Activated CD4-positive, alpha-beta memory T cell treated with anti-CD3 and anti-CD28 coated beads, Interleukin-2, amount 10 ng/mL, durations not matched to agents 7 days and 5 days (primary cell): ENCODE measurements at regions not wholly inside any gene's neighbourhood (a gene's known extent, or its start where the extent isn't known, plus 50 kb on each side); places are given as distances from the start of the nearest gene placed in this dataset.

Experiments
- CTCF ChIA-PET: fragments of 350-600 bp; sonication (Branson Sonifier 250); formaldehyde crosslinking; loops from one replicate; lab custom pipeline; 2021; ENCODE audit warnings: antibody characterized with exemption, inconsistent platforms; lab: Charles Lee
- POLR2A ChIA-PET: fragments of 350-600 bp; sonication (Branson Sonifier 250); formaldehyde crosslinking; loops from one replicate; lab custom pipeline; 2021; ENCODE audit warnings: antibody characterized with exemption; lab: Charles Lee
- DNase-seq: peaks from one replicate; pipeline ENCODE4 v3.0.0-alpha.2; 2020
- H3K27ac Mint-ChIP-seq: one replicate; pipeline ENCODE4 v1.8.0; 2021; ENCODE audit warnings: mild to moderate bottlenecking, mixed read lengths
- H3K27me3 Mint-ChIP-seq: one replicate; pipeline ENCODE4 v1.8.0; 2021; ENCODE audit warnings: mixed read lengths
- H3K36me3 Mint-ChIP-seq: one replicate; pipeline ENCODE4 v1.8.0; 2021; ENCODE audit warnings: low read depth, mixed read lengths
- H3K4me1 Mint-ChIP-seq: one replicate; pipeline ENCODE4 v1.8.0; 2021; ENCODE audit warnings: mixed read lengths
- H3K4me3 Mint-ChIP-seq: one replicate; pipeline ENCODE4 v1.8.0; 2021; ENCODE audit warnings: mild to moderate bottlenecking, mixed read lengths
- H3K9me3 Mint-ChIP-seq: one replicate; pipeline ENCODE4 v1.8.0; 2021; ENCODE audit warnings: mixed read lengths

DNA sequence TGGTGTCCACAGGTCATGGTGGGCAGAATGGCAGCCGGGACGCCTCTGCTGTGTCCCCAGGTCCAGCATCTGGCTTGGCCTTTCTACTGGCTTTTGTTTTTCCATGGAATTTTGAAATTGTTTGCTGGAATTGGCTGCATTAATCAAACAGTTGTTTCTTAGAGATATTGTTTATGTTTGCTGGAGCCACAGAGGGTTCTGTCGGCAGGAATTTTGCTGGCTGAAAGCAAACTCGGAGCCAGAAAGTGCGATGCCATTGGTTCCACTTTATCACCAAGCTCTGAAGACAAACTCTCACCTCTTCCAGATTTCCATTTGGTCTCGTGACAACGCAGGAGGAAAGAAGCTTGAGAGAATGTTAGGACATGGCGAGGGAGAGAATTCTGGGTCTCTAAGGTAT is 199.2 kb upstream of the COPS8 start:
- no peaks in the 10 kb centered on the region for H3K9me3 Mint-ChIP-seq
- POLR2A ChIA-PET, result no interaction called here
- CTCF ChIA-PET, result no interaction called here
- no peak overlapping the region for H3K4me3 Mint-ChIP-seq
- no peak for DNase-seq
- H3K27me3 Mint-ChIP-seq, result peaks cover 2% of the 10 kb centered on the region
- H3K36me3 Mint-ChIP-seq, result no peaks in the 10 kb centered on the region
- no peak overlapping the region for H3K27ac Mint-ChIP-seq
- no peaks in the 10 kb centered on the region for H3K4me1 Mint-ChIP-seq

DNA sequence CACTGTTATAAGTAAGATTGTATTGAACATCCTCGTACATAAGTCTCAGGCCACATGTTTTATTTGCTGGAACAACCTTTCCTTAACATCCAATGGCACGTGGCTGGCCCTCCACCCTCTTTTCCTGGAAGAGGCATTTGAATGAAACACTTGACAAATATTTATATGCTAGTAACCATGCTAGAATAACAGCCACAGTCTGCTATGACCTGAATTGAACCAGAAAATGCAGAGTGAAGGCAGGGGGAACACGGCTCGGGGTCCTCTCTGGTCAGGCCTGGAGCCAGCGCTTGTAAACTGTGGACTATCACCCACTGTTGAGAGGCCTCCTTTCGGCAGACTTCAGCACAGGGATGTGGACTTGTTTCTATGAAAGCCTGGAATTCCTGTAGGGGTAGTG is 198.2 kb upstream of the COPS8 start:
- no peaks in the 10 kb centered on the region for H3K36me3 Mint-ChIP-seq
- H3K27ac Mint-ChIP-seq, result no peak overlapping the region
- ChIA-PET POLR2A (no interaction called here), CTCF (no interaction called here)
- no peak overlapping the region for H3K4me3 Mint-ChIP-seq
- no peak for DNase-seq
- peaks cover 2% of the 10 kb centered on the region for H3K27me3 Mint-ChIP-seq
- no peaks in the 10 kb centered on the region for H3K4me1 Mint-ChIP-seq
- no peaks in the 10 kb centered on the region for H3K9me3 Mint-ChIP-seq

DNA sequence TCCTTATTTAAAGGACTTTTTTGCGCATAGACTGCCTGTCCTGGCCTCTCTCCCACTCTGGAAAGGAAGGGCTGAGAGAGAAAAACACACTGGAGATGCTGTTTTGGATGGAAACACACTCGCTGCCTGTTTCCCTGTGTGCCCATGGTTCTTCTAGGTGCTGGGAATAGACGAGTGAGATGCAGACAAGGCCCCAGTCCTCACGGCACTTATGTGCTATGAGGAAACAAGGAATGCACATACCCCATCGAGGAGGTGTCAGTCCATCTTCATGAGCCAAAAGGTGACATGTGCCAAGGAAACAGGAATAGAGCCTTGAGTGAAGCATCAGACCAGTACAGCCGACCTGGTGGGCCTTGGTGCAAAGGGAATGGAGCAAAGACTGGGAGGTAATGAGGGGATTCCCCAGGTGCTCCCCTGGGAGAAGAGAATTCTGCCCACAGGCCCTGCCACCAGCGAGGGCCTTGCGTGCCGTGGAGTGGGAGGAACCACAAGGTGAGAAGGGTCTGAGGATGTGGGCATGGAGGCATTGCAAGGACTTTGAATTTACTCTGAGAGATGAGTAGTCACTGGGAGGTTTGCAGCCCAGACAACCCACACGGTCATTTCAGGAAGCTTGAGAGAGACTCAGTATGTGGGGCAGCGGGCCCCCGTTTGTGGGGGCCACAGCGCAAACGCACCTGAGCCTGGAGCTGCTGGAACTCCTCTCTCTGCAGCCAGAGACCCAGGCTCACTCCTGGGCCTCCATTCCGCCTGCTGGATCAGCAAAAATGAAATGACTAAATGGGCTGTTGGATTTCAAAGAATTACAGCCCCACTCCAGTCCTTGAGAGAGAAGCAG is 197.5 kb upstream of the COPS8 start:
- no peak for DNase-seq
- peaks cover 5% of the 10 kb centered on the region for H3K27me3 Mint-ChIP-seq
- H3K4me3 Mint-ChIP-seq, result no peak overlapping the region
- no peaks in the 10 kb centered on the region for H3K36me3 Mint-ChIP-seq
- POLR2A ChIA-PET, result no interaction called here
- CTCF ChIA-PET, result no interaction called here
- H3K4me1 Mint-ChIP-seq, result no peaks in the 10 kb centered on the region
- no peak overlapping the region for H3K27ac Mint-ChIP-seq
- no peaks in the 10 kb centered on the region for H3K9me3 Mint-ChIP-seq

DNA sequence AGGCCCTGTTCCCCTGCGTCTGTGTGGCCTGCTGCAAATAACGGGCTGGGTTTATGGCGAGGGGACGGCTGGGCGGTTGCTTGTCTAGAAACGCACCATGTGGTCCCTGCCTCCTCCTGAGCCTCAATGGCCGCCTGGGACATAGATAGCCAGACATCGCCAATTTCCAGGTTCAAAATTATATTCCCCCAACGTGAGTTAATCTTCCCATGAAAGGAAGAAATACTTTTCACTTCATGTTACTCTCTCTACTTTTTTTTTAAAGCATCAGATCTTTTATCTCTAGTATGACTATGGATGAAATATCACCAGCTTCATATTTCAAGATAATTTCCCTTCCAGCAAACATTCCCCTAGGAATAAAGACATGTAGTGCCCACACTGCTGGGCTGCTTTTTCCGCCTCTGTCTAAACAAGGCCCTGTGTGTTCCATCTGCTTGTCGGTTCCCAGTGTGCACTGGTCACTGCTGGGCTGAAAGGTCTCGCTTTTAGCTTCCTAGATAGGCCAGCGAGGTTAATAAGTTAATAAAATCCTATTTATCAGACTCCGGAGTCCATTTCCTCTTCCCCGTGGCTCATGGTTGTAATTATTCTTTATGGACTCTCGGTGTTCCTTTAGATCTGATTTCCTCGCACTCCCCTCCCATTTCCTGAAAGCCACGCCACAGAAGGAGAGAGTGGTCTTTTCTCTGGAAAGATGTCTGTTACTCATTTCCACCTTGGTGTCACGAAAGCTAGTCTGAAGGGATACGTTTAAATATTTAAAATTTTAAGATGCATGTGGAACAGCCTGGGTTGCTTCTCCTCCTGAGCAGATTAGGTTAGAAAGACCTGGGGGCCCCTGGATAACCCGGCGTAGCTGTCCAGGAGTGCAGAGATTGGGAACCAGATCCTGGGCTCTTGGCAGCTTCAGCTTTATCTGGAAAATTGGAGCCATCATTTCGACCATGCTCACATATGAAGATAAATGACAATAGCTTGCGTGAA is 196.6 kb upstream of the COPS8 start:
- no peak for DNase-seq
- ChIA-PET CTCF (no interaction called here), POLR2A (no interaction called here)
- H3K36me3 Mint-ChIP-seq, result no peaks in the 10 kb centered on the region
- no peak overlapping the region for H3K4me3 Mint-ChIP-seq
- no peaks in the 10 kb centered on the region for H3K9me3 Mint-ChIP-seq
- H3K27me3 Mint-ChIP-seq, result peaks cover 6% of the 10 kb centered on the region
- H3K27ac Mint-ChIP-seq, result no peak overlapping the region
- no peaks in the 10 kb centered on the region for H3K4me1 Mint-ChIP-seq

DNA sequence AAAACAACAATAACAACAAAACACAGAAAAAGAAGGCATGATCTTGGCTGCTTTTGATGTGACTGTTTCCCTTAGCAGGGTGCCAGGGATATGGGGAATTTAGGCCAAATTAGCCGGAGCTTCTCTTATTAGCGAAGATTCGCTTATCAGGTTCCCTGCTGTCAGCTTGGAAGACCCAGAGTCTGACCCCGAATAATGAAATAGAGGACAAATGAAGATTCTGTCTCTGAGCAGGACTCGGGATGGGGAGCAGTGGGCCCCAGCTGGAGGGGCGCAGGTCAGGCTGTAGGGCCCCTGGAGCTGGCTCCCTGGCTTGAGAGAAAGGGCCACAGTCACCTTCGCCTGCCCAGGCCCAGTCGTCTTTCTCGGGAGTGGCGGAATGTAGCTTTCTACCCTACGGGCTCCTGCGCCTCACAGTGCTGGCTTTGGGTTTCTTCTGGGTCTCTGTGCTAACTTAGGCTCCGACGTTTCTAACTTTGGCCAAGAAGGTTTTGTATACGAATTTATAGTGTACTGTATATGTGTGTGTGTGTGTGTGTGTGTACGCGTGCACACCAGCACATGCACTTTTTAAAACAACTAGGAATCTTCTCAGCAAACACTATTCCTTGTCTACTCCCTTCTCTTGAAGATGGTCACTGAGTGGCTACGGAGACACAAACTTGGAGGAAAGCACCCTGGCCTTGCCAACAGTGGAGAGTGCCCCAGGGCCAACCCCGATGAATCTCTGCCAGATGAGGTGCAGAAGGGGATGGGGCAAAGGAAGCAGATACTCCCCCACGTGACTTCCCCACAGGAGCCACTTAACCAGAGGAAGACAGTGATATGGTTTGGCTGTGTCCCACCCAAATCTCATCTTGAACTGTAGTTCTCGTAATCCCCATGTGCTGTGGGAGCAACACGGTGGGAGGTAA is 195.6 kb upstream of the COPS8 start:
- CTCF ChIA-PET, result no interaction called here
- DNase-seq, result no peak

DNA sequence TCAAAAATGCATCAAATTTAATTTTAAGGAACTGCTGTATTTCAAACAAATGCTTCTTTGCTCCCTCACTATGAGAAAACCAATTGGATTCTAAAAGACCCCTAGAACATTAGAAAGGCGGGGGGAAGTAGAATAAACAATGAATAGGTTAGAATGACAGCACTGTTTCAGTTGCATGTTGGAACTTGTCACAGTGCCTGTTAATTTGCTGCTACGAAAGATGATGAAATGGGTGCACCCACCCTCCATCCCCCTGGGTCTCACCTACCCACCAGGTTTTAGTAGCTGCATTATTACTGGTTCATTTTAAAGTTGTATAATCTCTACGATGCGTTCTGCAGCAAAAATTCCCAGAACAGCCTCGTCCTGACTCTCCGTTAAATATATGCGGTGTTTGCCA is 193.0 kb upstream of the COPS8 start:
- no peaks in the 10 kb centered on the region for H3K9me3 Mint-ChIP-seq
- ChIA-PET POLR2A (no interaction called here), CTCF (no interaction called here)
- no peak overlapping the region for H3K27ac Mint-ChIP-seq
- peaks cover 5% of the 10 kb centered on the region for H3K27me3 Mint-ChIP-seq
- H3K36me3 Mint-ChIP-seq, result no peaks in the 10 kb centered on the region
- no peaks in the 10 kb centered on the region for H3K4me1 Mint-ChIP-seq
- DNase-seq, result no peak
- no peak overlapping the region for H3K4me3 Mint-ChIP-seq

More for the DNA sequence above, 195.6 kb upstream of the COPS8 start:
- Mint-ChIP-seq H3K36me3 (no peaks in the 10 kb centered on the region), H3K9me3 (no peaks in the 10 kb centered on the region), H3K27me3 (peaks cover 5% of the 10 kb centered on the region), H3K4me3 (no peak overlapping the region), H3K27ac (no peak overlapping the region), H3K4me1 (no peaks in the 10 kb centered on the region)
- POLR2A ChIA-PET, result no interaction called here

DNA sequence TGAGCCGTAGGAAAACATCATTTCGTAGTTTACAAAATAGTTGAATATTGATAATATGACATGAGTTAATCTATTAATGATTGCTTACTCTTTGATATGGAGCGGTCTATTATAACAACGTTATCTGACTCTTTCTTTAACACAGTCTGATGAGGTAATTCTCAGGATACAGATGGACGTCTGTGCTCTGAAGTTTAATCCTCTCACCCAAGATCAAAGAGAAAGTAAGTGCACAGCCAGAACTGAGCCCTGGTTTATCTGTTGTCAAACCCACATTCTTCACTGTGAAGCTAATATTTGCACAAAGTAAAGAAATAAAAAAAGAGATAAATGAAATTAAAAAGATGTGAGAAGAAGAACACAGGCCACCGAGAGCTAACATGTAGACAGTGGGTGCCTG is 190.9 kb upstream of the COPS8 start:
- POLR2A ChIA-PET, result no interaction called here
- no peaks in the 10 kb centered on the region for H3K4me1 Mint-ChIP-seq
- H3K36me3 Mint-ChIP-seq, result no peaks in the 10 kb centered on the region
- H3K27ac Mint-ChIP-seq, result no peak overlapping the region
- peaks cover 5% of the 10 kb centered on the region for H3K27me3 Mint-ChIP-seq
- CTCF ChIA-PET, result interaction anchor here (0.6 to 0.9 kb wide), 2 partner anchors 133 to 826 kb away, joined by 3 to 5 read pairs; no protein-coding TSS in a partner anchor
- H3K9me3 Mint-ChIP-seq, result no peaks in the 10 kb centered on the region
- H3K4me3 Mint-ChIP-seq, result no peak overlapping the region
- no peak for DNase-seq

DNA sequence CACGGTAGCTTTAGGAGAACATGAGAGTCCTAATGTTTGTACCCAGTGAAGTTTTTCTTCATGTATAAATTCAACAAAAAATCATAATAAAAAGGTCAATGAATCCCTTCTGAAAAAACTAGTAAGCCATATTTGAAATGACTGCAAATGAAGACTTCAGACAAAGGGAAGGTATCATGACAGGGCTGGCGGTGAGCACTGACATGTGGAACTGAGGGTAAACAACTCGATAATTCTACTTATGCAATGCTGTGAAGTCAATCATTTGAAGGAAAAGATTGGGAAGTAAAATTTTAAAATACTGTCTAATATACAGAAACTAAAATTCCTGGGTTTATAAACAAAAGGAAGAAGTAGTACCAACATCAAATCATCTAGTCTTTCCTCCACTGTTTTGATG is 190.2 kb upstream of the COPS8 start:
- H3K4me3 Mint-ChIP-seq, result no peak overlapping the region

DNA sequence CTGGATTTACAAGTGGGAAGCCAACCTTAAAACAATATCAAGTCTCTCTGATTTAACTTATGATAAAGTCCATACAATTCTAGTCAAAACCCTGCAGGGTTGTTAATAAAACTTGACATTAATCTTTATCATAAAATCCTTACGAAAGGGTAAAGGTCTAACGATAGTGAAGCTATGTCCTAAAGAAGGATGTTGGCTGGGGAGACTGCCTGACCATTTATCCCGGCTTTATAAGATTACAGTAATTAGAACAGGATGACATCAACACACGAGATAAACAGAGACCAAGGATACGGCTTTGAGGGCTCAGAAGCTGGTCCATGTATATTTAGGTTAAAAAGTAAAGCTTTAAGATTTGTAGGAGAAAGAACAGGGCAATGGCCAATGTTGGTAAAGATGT is 189.0 kb upstream of the COPS8 start:
- Mint-ChIP-seq H3K27ac (no peak overlapping the region), H3K27me3 (peaks cover 7% of the 10 kb centered on the region), H3K9me3 (no peaks in the 10 kb centered on the region), H3K4me3 (no peak overlapping the region), H3K4me1 (no peaks in the 10 kb centered on the region), H3K36me3 (no peaks in the 10 kb centered on the region)
- ChIA-PET CTCF (no interaction called here), POLR2A (no interaction called here)
- no peak for DNase-seq

More for the DNA sequence above, 190.2 kb upstream of the COPS8 start:
- H3K27me3 Mint-ChIP-seq, result peaks cover 5% of the 10 kb centered on the region
- ChIA-PET POLR2A (no interaction called here), CTCF (interaction anchor here (0.9 kb wide), 1 partner anchor 132 kb away, joined by 3 read pairs; no protein-coding TSS in a partner anchor)
- H3K27ac Mint-ChIP-seq, result no peak overlapping the region
- no peaks in the 10 kb centered on the region for H3K9me3 Mint-ChIP-seq
- H3K4me1 Mint-ChIP-seq, result no peaks in the 10 kb centered on the region
- no peak for DNase-seq
- H3K36me3 Mint-ChIP-seq, result no peaks in the 10 kb centered on the region

DNA sequence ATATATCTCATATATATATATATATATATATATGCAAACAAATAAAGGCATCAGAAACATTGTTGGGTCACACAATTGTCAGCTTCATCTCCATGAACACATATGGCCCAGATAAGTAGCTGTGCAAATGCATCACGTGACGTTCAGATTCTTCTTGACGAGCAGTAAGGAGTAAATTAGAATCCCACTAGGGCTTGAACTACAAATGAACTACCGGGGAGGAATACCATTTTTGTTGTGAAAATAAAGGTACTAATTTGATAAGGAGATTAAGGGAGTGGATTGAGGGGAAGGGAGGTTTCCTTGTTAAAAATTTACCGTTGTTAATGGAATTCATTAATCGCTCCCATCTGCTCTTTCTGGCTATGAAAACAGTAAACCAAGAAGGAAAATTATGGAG is 186.5 kb upstream of the COPS8 start:
- H3K4me1 Mint-ChIP-seq, result no peaks in the 10 kb centered on the region
- no peak for DNase-seq
- ChIA-PET POLR2A (no interaction called here), CTCF (no interaction called here)
- no peak overlapping the region for H3K4me3 Mint-ChIP-seq
- no peak overlapping the region for H3K27ac Mint-ChIP-seq
- H3K9me3 Mint-ChIP-seq, result no peaks in the 10 kb centered on the region
- no peaks in the 10 kb centered on the region for H3K36me3 Mint-ChIP-seq
- peaks cover 13% of the 10 kb centered on the region for H3K27me3 Mint-ChIP-seq

DNA sequence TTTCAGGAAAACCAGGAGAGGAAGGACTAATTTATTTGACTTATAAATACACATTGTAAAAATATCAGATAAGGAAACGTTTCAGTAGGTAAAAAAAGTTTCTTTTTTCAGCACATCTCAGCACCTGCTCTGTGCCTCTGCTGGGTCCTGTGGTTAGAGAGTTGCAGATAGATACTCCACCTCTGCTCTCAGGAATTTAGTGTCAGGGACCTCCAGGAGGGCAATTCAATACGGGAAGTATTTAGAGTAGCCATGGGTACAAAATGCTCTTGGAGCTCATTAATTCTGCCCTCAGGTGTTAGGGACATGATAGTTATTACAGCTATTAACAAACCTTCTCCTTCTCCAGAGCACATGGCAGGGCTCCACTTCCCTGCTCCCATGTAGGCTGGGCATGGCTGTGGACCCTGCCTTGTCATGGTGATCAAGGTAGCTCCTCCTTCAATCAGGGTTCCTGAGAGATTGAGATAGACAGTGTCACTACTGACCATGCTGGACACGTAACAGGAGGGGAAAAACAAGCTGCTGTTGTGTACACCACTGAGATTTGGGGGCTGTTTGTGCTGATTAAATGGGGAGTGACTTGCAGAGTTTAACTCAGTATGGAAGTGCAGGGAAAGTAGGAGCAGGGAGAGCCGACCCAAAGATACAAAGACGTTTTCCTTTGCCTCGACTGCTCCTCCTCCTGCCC is 185.6 kb upstream of the COPS8 start:
- Mint-ChIP-seq H3K27ac (no peak overlapping the region), H3K4me3 (no peak overlapping the region), H3K36me3 (no peaks in the 10 kb centered on the region), H3K4me1 (no peaks in the 10 kb centered on the region), H3K27me3 (peaks cover 13% of the 10 kb centered on the region), H3K9me3 (no peaks in the 10 kb centered on the region)
- ChIA-PET CTCF (no interaction called here), POLR2A (no interaction called here)
- DNase-seq, result no peak

DNA sequence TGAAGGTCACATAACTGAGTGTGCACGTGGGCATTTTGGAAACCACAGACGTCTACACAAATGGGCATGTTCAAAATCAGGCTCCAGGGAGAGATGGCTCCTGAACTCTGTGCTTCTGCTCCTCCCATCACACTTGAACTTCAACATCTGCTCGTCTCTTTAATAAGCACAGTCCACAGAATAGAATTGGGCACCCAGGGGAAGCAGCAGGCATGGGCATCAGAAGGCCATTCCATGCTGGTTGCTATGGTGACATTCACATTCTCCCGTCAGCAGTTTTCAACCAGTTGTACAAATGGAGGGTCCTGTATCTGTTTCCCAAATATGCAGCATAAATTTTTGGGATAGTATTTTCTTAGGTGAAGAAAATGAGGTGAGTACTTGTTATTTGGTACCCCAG is 183.7 kb upstream of the COPS8 start:
- POLR2A ChIA-PET, result no interaction called here
- Mint-ChIP-seq H3K4me3 (no peak overlapping the region), H3K9me3 (no peaks in the 10 kb centered on the region), H3K27me3 (peaks cover 11% of the 10 kb centered on the region), H3K36me3 (no peaks in the 10 kb centered on the region), H3K4me1 (no peaks in the 10 kb centered on the region), H3K27ac (no peak overlapping the region)
- DNase-seq, result no peak
- CTCF ChIA-PET, result no interaction called here
